Right forelimb (tissue), 1 donor: ENCODE measurements at regions not wholly inside any gene's neighbourhood (a gene's known extent, or its start where the extent isn't known, plus 50 kb on each side); places are given as distances from the start of the nearest gene placed in this dataset.

Experiments used
- DNase-seq: peaks from one replicate; pipeline ENCODE4 v3.0.0-alpha.2; 2018

- DNase-seq: no peak
Observed at GRCh38 chr5:104189031-104189430, 626.4 kb upstream of the NUDT12 start.

- DNase-seq: no peak
Observed at GRCh38 chr5:104187656-104188055, 625.1 kb upstream of the NUDT12 start.

GRCh38 chr5:104186510-104186909 is 623.9 kb upstream of the NUDT12 start:
- no peak for DNase-seq

GRCh38 chr5:104186100-104186499 is 623.5 kb upstream of the NUDT12 start:
- no peak for DNase-seq

- no peak for DNase-seq
Observed at GRCh38 chr5:104184264-104184663, 621.7 kb upstream of the NUDT12 start.

- DNase-seq: no peak
Observed at GRCh38 chr5:104178829-104179456, 616.4 kb upstream of the NUDT12 start.

GRCh38 chr5:104178066-104178465 is 615.5 kb upstream of the NUDT12 start:
- DNase-seq: no peak

GRCh38 chr5:104177651-104178050 is 615.1 kb upstream of the NUDT12 start:
- no peak for DNase-seq

- no peak for DNase-seq
Observed at GRCh38 chr5:104172976-104173375, 610.4 kb upstream of the NUDT12 start.

GRCh38 chr5:104171958-104172690 is 609.5 kb upstream of the NUDT12 start:
- DNase-seq: no peak

GRCh38 chr5:104170926-104171325 is 608.3 kb upstream of the NUDT12 start:
- no peak for DNase-seq

- no peak for DNase-seq
Observed at GRCh38 chr5:104146652-104147051, 584.1 kb upstream of the NUDT12 start.

GRCh38 chr5:104139840-104140239 is 577.3 kb upstream of the NUDT12 start:
- DNase-seq: no peak

- no peak for DNase-seq
Observed at GRCh38 chr5:104130320-104130719, 567.7 kb upstream of the NUDT12 start.

- DNase-seq: no peak
Observed at GRCh38 chr5:104128348-104128747, 565.8 kb upstream of the NUDT12 start.

GRCh38 chr5:104126980-104127379 is 564.4 kb upstream of the NUDT12 start:
- no peak for DNase-seq

GRCh38 chr5:104119529-104119928 is 556.9 kb upstream of the NUDT12 start:
- no peak for DNase-seq

- DNase-seq: no peak
Observed at GRCh38 chr5:104111632-104112031, 549.0 kb upstream of the NUDT12 start.

GRCh38 chr5:104096451-104096850 is 533.9 kb upstream of the NUDT12 start:
- DNase-seq: no peak

GRCh38 chr5:104095527-104095926 is 532.9 kb upstream of the NUDT12 start:
- DNase-seq: no peak

GRCh38 chr5:104088876-104089778 is 526.5 kb upstream of the NUDT12 start:
- DNase-seq: no peak

- no peak for DNase-seq
Observed at GRCh38 chr5:104084896-104085295, 522.3 kb upstream of the NUDT12 start.

- DNase-seq: no peak
Observed at GRCh38 chr5:104082754-104083153, 520.2 kb upstream of the NUDT12 start.

GRCh38 chr5:104081232-104081631 is 518.6 kb upstream of the NUDT12 start:
- DNase-seq: no peak
